OCI-LY3 (cell line): ENCODE measurements at regions not wholly inside any gene's neighbourhood (a gene's known extent, or its start where the extent isn't known, plus 50 kb on each side); places are given as distances from the start of the nearest gene placed in this dataset.

Experiments used
- H2AFZ ChIP-seq: fragments of 200-600, 300-600 bp; shearing (Covaris generic); 2 replicates; pipeline ENCODE4 v1.6.0; 2014; ENCODE audit warnings: antibody characterized with exemption, low read depth, low read length
- H3K27ac ChIP-seq: fragments of 200-600, 300-600 bp; sonication (generic); 2 replicates; pipeline ENCODE4 v1.5.1; 2014; ENCODE audit warnings: mild to moderate bottlenecking, low read length, moderate library complexity, mixed read lengths
- H3K27me3 ChIP-seq: fragments of 200-600, 300-600 bp; sonication (generic); 2 replicates; pipeline ENCODE4 v1.6.1; 2014; ENCODE audit warnings: low read depth, low read length, mixed read lengths
- H3K36me3 ChIP-seq: fragments of 200-600, 300-600 bp; sonication (generic); replicated peaks from 2 replicates; pipeline ENCODE3; 2014; ENCODE audit warnings: low read depth, low read length, mixed read lengths
- H3K4me1 ChIP-seq: fragments of 300-600, 200-600 bp; sonication (generic); 2 replicates; pipeline ENCODE4 v1.6.1; 2014; ENCODE audit warnings: low read length, mixed read lengths
- H3K4me2 ChIP-seq: fragments of 200-600, 300-600 bp; sonication (generic); 2 replicates; pipeline ENCODE4 v1.6.1; 2014; ENCODE audit warnings: low read length, mixed read lengths
- H3K4me3 ChIP-seq: fragments of 300-600, 200-600 bp; sonication (generic); 2 replicates; pipeline ENCODE4 v1.5.1; 2014; ENCODE audit warnings: antibody characterized with exemption, mild to moderate bottlenecking, low read length, moderate library complexity
- H3K79me2 ChIP-seq: fragments of 300-600, 200-600 bp; shearing (Covaris generic); 2 replicates; pipeline ENCODE4 v1.6.1; 2014; ENCODE audit warnings: mild to moderate bottlenecking, low read length, mixed read lengths
- H3K9ac ChIP-seq: fragments of 300-600, 200-600 bp; shearing (Covaris generic); 2 replicates; pipeline ENCODE4 v1.6.0; 2014; ENCODE audit warnings: mild to moderate bottlenecking, low read length, moderate library complexity
- H3K9me3 ChIP-seq: fragments of 200-600, 300-600 bp; shearing (Covaris generic); 2 replicates; pipeline ENCODE4 v1.6.1; 2014; ENCODE audit warnings: low read length, mixed read lengths; ENCODE audit not compliant: insufficient read depth
- H4K20me1 ChIP-seq: fragments of 200-600, 300-600 bp; sonication (generic); 2 replicates; pipeline ENCODE4 v1.6.1; 2016; ENCODE audit warnings: low read length, mixed read lengths; ENCODE audit not compliant: insufficient read depth
- CTCF ChIP-seq: fragments of 200-600, 300-600 bp; sonication (generic); IDR thresholded peaks from 2 replicates; pipeline ENCODE4 v1.5.1; 2014; ENCODE audit warnings: antibody characterized with exemption, low read length, low read depth
- EZH2phosphoT487 ChIP-seq: fragments of 200-600 bp; shearing (Covaris generic); IDR thresholded peaks from 2 replicates; pipeline ENCODE4 v1.6.1; 2018; ENCODE audit warnings: antibody characterized with exemption, mixed run types, low read depth

- Histone ChIP-seq H3K79me2 (no peaks in the 10 kb centered on the region), H3K27ac (peak overlapping the region; percentile 75), H3K4me2 (peak overlapping the region; percentile 55), H3K9ac (no peak overlapping the region), H2AFZ (no peak overlapping the region), H3K4me1 (peaks cover 29% of the 10 kb centered on the region), H3K9me3 (no peaks in the 10 kb centered on the region), H3K4me3 (no peak overlapping the region), H4K20me1 (no peaks in the 10 kb centered on the region), H3K27me3 (no peaks in the 10 kb centered on the region), H3K36me3 (no peaks in the 10 kb centered on the region)
- no peak for TF ChIP-seq EZH2phosphoT487
- TF ChIP-seq CTCF: no peak
These were observed 282.8 kb upstream of the PKN2 start for GRCh38 chr1:88401313-88401712.

- Histone ChIP-seq H2AFZ (no peak overlapping the region), H4K20me1 (no peaks in the 10 kb centered on the region), H3K27me3 (no peaks in the 10 kb centered on the region), H3K9ac (no peak overlapping the region), H3K4me3 (no peak overlapping the region), H3K27ac (no peak overlapping the region), H3K36me3 (no peaks in the 10 kb centered on the region), H3K4me1 (peaks cover 25% of the 10 kb centered on the region), H3K79me2 (no peaks in the 10 kb centered on the region), H3K4me2 (no peak overlapping the region), H3K9me3 (no peaks in the 10 kb centered on the region)
- TF ChIP-seq EZH2phosphoT487: no peak
- TF ChIP-seq CTCF: no peak
These were observed 279.5 kb upstream of the PKN2 start for GRCh38 chr1:88404582-88404981.

GRCh38 chr1:88407248-88407647, 276.8 kb upstream of the PKN2 start:
- Histone ChIP-seq H3K4me3 (no peak overlapping the region), H3K27me3 (no peaks in the 10 kb centered on the region), H2AFZ (no peak overlapping the region), H3K27ac (no peak overlapping the region), H3K4me2 (no peak overlapping the region), H4K20me1 (no peaks in the 10 kb centered on the region), H3K36me3 (no peaks in the 10 kb centered on the region), H3K79me2 (no peaks in the 10 kb centered on the region), H3K4me1 (0 out of 2 replicates have a peak, but pooled peaks cover under 1% of the 10 kb centered on the region), H3K9ac (no peak overlapping the region), H3K9me3 (no peaks in the 10 kb centered on the region)
- TF ChIP-seq CTCF (no peak), EZH2phosphoT487 (no peak)

GRCh38 chr1:88421997-88422396, 262.1 kb upstream of the PKN2 start:
- no peak for TF ChIP-seq EZH2phosphoT487
- no peak for TF ChIP-seq CTCF
- no peaks in the 10 kb centered on the region for H3K27me3 ChIP-seq
- H3K4me1 ChIP-seq: no peaks in the 10 kb centered on the region
- H3K9ac ChIP-seq: no peak overlapping the region
- no peak overlapping the region for H3K4me3 ChIP-seq
- H3K27ac ChIP-seq: no peak overlapping the region
- H3K4me2 ChIP-seq: no peak overlapping the region
- H3K9me3 ChIP-seq: no peaks in the 10 kb centered on the region
- no peaks in the 10 kb centered on the region for H4K20me1 ChIP-seq
- no peaks in the 10 kb centered on the region for H3K79me2 ChIP-seq
- no peaks in the 10 kb centered on the region for H3K36me3 ChIP-seq
- no peak overlapping the region for H2AFZ ChIP-seq
